ENCODE measurements at regions not wholly inside any gene's neighbourhood (a gene's known extent, or its start where the extent isn't known, plus 50 kb on each side); places are given as distances from the start of the nearest gene placed in this dataset.

DNA sequence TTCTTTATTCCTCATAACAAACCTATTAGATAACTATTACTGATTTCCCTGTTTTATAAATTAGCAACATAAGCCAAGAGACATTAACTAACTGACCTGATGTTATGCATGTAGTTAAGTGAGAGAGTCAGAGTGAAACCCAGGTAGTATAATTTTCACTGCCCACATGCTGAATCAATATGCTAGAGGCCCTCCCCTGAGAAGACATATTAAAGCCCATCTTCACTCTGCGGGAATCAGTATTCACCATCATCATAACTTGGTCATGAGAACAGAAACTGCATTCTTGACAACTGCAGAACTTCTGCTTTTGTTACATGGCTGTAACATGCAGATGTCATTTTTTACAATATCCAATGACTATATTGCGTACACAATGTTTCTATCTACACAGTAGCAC is 1324.3 kb downstream of the ARAP2 start:
- H3K9ac ChIP-seq (ENCODE audit: low read length): no peak overlapping the region
- no TSS peak for BruUV-seq (replicated peaks)
- no peak overlapping the region for H3K4me3 ChIP-seq (replicated peaks in 1 of 2; ENCODE audit: low read depth in 1 of 2, low read length in 2 of 2)
- H3K9me3 ChIP-seq (ENCODE audit: control insufficient read depth in 1 of 2, insufficient read depth in 1 of 2, low read depth in 1 of 2, low read length in 2 of 2): no peaks in the 10 kb centered on the region
- no peak for DNase-seq (ENCODE audit: low read depth, low spot score)
- H3K79me2 ChIP-seq (ENCODE audit: insufficient read depth, low read length): no peaks in the 10 kb centered on the region
- H3K4me2 ChIP-seq (ENCODE audit: low read length): no peak overlapping the region
- ATAC-seq: no peak
- H3K4me1 ChIP-seq (ENCODE audit: control insufficient read depth in 1 of 2, insufficient read depth in 2 of 2, low read length in 2 of 2): no peaks in the 10 kb centered on the region
- no peak overlapping the region for H2AFZ ChIP-seq (ENCODE audit: low read depth, low read length, poor library complexity, severe bottlenecking)
- no peaks in the 10 kb centered on the region for H4K20me1 ChIP-seq (ENCODE audit: insufficient read depth)
- H3K9me2 ChIP-seq (ENCODE audit: insufficient read depth): no peaks in the 10 kb centered on the region
- H3K27ac ChIP-seq (ENCODE audit: low read depth, low read length): no peak overlapping the region
- no peak for TF ChIP-seq SRF (IDR thresholded peaks at IDR 0.05; ENCODE audit: low read depth)
- no peak for TF ChIP-seq ELF1 (IDR thresholded peaks at IDR 0.05; ENCODE audit: borderline replicate concordance, low read depth)
- TF ChIP-seq, protein P1, sequence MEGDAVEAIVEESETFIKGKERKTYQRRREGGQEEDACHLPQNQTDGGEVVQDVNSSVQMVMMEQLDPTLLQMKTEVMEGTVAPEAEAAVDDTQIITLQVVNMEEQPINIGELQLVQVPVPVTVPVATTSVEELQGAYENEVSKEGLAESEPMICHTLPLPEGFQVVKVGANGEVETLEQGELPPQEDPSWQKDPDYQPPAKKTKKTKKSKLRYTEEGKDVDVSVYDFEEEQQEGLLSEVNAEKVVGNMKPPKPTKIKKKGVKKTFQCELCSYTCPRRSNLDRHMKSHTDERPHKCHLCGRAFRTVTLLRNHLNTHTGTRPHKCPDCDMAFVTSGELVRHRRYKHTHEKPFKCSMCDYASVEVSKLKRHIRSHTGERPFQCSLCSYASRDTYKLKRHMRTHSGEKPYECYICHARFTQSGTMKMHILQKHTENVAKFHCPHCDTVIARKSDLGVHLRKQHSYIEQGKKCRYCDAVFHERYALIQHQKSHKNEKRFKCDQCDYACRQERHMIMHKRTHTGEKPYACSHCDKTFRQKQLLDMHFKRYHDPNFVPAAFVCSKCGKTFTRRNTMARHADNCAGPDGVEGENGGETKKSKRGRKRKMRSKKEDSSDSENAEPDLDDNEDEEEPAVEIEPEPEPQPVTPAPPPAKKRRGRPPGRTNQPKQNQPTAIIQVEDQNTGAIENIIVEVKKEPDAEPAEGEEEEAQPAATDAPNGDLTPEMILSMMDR (IDR thresholded peaks at IDR 0.05 in 2 of 3, conservative IDR thresholded peaks at IDR 0.05 in 1 of 3; ENCODE audit: borderline replicate concordance in 1 of 3, insufficient read depth in 1 of 3, low read depth in 2 of 3, low read length in 2 of 3): no peak
- TF ChIP-seq, protein P2, sequence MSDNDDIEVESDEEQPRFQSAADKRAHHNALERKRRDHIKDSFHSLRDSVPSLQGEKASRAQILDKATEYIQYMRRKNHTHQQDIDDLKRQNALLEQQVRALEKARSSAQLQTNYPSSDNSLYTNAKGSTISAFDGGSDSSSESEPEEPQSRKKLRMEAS (IDR thresholded peaks at IDR 0.05): no peak
- TF ChIP-seq POLR2A (IDR thresholded peaks at IDR 0.05; ENCODE audit: borderline replicate concordance, extremely low read depth, insufficient read depth, insufficient read length): no peak
- no peak for TF ChIP-seq JUND (IDR thresholded peaks at IDR 0.05)
- TF ChIP-seq POLR2AphosphoS5 (IDR thresholded peaks at IDR 0.05; ENCODE audit: low read depth, low read length): no peak
- no peak for TF ChIP-seq TCF7L2 (IDR thresholded peaks at IDR 0.05; ENCODE audit: borderline replicate concordance, extremely low read depth, insufficient read depth, insufficient read length)
- TF ChIP-seq ZNF274 (IDR thresholded peaks at IDR 0.05; ENCODE audit: low read depth, low read length): no peak
- no peak for TF ChIP-seq EZH2phosphoT487 (IDR thresholded peaks at IDR 0.05; ENCODE audit: borderline replicate concordance)
- TF ChIP-seq, protein P3, sequence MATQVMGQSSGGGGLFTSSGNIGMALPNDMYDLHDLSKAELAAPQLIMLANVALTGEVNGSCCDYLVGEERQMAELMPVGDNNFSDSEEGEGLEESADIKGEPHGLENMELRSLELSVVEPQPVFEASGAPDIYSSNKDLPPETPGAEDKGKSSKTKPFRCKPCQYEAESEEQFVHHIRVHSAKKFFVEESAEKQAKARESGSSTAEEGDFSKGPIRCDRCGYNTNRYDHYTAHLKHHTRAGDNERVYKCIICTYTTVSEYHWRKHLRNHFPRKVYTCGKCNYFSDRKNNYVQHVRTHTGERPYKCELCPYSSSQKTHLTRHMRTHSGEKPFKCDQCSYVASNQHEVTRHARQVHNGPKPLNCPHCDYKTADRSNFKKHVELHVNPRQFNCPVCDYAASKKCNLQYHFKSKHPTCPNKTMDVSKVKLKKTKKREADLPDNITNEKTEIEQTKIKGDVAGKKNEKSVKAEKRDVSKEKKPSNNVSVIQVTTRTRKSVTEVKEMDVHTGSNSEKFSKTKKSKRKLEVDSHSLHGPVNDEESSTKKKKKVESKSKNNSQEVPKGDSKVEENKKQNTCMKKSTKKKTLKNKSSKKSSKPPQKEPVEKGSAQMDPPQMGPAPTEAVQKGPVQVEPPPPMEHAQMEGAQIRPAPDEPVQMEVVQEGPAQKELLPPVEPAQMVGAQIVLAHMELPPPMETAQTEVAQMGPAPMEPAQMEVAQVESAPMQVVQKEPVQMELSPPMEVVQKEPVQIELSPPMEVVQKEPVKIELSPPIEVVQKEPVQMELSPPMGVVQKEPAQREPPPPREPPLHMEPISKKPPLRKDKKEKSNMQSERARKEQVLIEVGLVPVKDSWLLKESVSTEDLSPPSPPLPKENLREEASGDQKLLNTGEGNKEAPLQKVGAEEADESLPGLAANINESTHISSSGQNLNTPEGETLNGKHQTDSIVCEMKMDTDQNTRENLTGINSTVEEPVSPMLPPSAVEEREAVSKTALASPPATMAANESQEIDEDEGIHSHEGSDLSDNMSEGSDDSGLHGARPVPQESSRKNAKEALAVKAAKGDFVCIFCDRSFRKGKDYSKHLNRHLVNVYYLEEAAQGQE (IDR thresholded peaks at IDR 0.05; ENCODE audit: low read depth): no peak
- no peak for TF ChIP-seq CBX3 (IDR thresholded peaks at IDR 0.05; ENCODE audit: low read depth)
- no peak for TF ChIP-seq CEBPB (IDR thresholded peaks at IDR 0.05; ENCODE audit: low read depth)
- TF ChIP-seq, protein P4, sequence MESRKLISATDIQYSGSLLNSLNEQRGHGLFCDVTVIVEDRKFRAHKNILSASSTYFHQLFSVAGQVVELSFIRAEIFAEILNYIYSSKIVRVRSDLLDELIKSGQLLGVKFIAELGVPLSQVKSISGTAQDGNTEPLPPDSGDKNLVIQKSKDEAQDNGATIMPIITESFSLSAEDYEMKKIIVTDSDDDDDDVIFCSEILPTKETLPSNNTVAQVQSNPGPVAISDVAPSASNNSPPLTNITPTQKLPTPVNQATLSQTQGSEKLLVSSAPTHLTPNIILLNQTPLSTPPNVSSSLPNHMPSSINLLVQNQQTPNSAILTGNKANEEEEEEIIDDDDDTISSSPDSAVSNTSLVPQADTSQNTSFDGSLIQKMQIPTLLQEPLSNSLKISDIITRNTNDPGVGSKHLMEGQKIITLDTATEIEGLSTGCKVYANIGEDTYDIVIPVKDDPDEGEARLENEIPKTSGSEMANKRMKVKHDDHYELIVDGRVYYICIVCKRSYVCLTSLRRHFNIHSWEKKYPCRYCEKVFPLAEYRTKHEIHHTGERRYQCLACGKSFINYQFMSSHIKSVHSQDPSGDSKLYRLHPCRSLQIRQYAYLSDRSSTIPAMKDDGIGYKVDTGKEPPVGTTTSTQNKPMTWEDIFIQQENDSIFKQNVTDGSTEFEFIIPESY (IDR thresholded peaks at IDR 0.05; ENCODE audit: extremely low read depth, insufficient replicate concordance, low read length): no peak
- POLR2A ChIA-PET: no interaction called here
- CTCF ChIA-PET: no interaction called here
- H3K27me3 ChIP-seq (ENCODE audit: insufficient read depth, low read length): no peaks in the 10 kb centered on the region
- intact Hi-C loops (cut with micrococcal nuclease): no loop called here
- no peaks in the 10 kb centered on the region for H3K36me3 ChIP-seq (ENCODE audit: control insufficient read depth in 1 of 2, insufficient read depth in 2 of 2, low read length in 2 of 2)
- RAD21 ChIA-PET (ENCODE audit: low non-redundant PET in 1 of 2, low total read pairs in 2 of 2, uncharacterized antibody in 2 of 2, unreplicated experiment in 2 of 2): no interaction called here

Data from HCT116 (cell line).